SK-N-MC (cell line): ENCODE measurements at regions not wholly inside any gene's neighbourhood (a gene's known extent, or its start where the extent isn't known, plus 50 kb on each side); places are given as distances from the start of the nearest gene placed in this dataset.

ENCODE experiments used
- EZH2 ChIP-seq: fragments of 200-600 bp; sonication (generic); IDR thresholded peaks from one replicate; pipeline ENCODE4 v1.6.1; 2017; ENCODE audit warnings: antibody characterized with exemption
- FOXP2 ChIP-seq: optimal IDR thresholded peaks from 2 replicates; pipeline ENCODE3; 2011; ENCODE audit warnings: mild to moderate bottlenecking, moderate library complexity; ENCODE audit not compliant: insufficient read depth; ENCODE audit errors: extremely low read length, control extremely low read depth
- POLR2AphosphoS5 ChIP-seq: IDR thresholded peaks from 2 replicates; pipeline ENCODE4 v1.6.1; 2012; ENCODE audit warnings: mild to moderate bottlenecking, low read depth, low read length, borderline replicate concordance

- no peak for TF ChIP-seq POLR2AphosphoS5
- no peak for TF ChIP-seq EZH2
- no peak for TF ChIP-seq FOXP2
Observed at GRCh38 chr2:111633643-111634042, 250.3 kb downstream of the ANAPC1 start.
